B cell (primary cell): ENCODE measurements at regions not wholly inside any gene's neighbourhood (a gene's known extent, or its start where the extent isn't known, plus 50 kb on each side); places are given as distances from the start of the nearest gene placed in this dataset.

Source experiments
- ATAC-seq: fragments of 200-7000 bp; cut with Tn5 transposase; one replicate; pipeline ENCODE4 v1.10.0; 2021; ENCODE audit warnings: low read depth, mild to moderate bottlenecking, moderate number of reproducible peaks, moderate library complexity
- CTCF ChIA-PET: fragments of 350-600 bp; sonication (Branson Sonifier 250); formaldehyde crosslinking; loops from one replicate; lab custom pipeline; 2021; ENCODE audit warnings: antibody characterized with exemption, inconsistent platforms; lab: Charles Lee
- POLR2A ChIA-PET: fragments of 350-600 bp; sonication (Branson Sonifier 250); formaldehyde crosslinking; loops from one replicate; lab custom pipeline; 2021; ENCODE audit warnings: antibody characterized with exemption; lab: Charles Lee
- DNase-seq: peaks from one replicate; pipeline ENCODE4 v3.0.0; 2013
- H2AFZ ChIP-seq: 2 replicates; pipeline ENCODE4 v1.6.1; 2012; ENCODE audit warnings: mild to moderate bottlenecking, low read depth, low read length; ENCODE audit not compliant: insufficient read depth, poor library complexity, severe bottlenecking
- H3K27ac ChIP-seq, 2 donors: 1 replicate in 1 of 2; 2 replicates in 1 of 2; pipeline ENCODE4 v1.5.1; 2012 to 2013; ENCODE audit warnings: low read length in 2 of 2, mild to moderate bottlenecking in 2 of 2, moderate library complexity in 1 of 2
- H3K27me3 ChIP-seq, 4 experiments: fragments of 200-600 bp in 1 of 4; sonication (generic) in 1 of 4; replicated peaks in 1 of 4; 1 replicate in 2 of 4; 2 replicates in 2 of 4; pipeline versions ENCODE4 v1.6.1 to v1.7.0; 2013 to 2016; ENCODE audit warnings: low read length in 3 of 4, mild to moderate bottlenecking in 2 of 4, mixed read lengths in 1 of 4, moderate library complexity in 1 of 4; ENCODE audit not compliant: insufficient read depth in 4 of 4, control insufficient read depth in 3 of 4; ENCODE audit errors: control extremely low read depth in 1 of 4
- H3K36me3 ChIP-seq, 2 experiments: replicated peaks in 1 of 2; 1 replicate in 1 of 2; 2 replicates in 1 of 2; pipeline versions ENCODE4 v1.6.1 to v1.7.1; 2013; ENCODE audit warnings: low read length in 1 of 2; ENCODE audit not compliant: insufficient read depth in 2 of 2, control insufficient read depth in 1 of 2; ENCODE audit errors: control extremely low read depth in 1 of 2, extremely low read depth in 1 of 2
- H3K4me1 ChIP-seq, 2 donors: fragments of 200-600 bp in 1 of 2; sonication (generic) in 1 of 2; 1 replicate in 1 of 2; 2 replicates in 1 of 2; pipeline versions ENCODE4 v1.5.1 to v1.6.1; 2013 to 2017; ENCODE audit warnings: low read length in 2 of 2; ENCODE audit not compliant: control insufficient read depth in 2 of 2, insufficient read depth in 2 of 2
- H3K4me2 ChIP-seq: replicated peaks from 2 replicates; pipeline ENCODE3; 2012; ENCODE audit warnings: mild to moderate bottlenecking, low read depth, low read length; ENCODE audit not compliant: poor library complexity, severe bottlenecking
- H3K4me3 ChIP-seq, 5 experiments: fragments of 200-600 bp in 1 of 5; sonication (generic) in 1 of 5; 1 replicate in 3 of 5; 2 replicates in 2 of 5; pipeline versions ENCODE4 v1.5.1 to v1.7.0; 2011 to 2016; ENCODE audit warnings: low read length in 4 of 5, mild to moderate bottlenecking in 4 of 5, low read depth in 2 of 5, control low read depth in 1 of 5, moderate library complexity in 1 of 5; ENCODE audit not compliant: insufficient read depth in 1 of 5; ENCODE audit errors: control extremely low read depth in 1 of 5, extremely low read depth in 1 of 5
- H3K79me2 ChIP-seq: fragments of 200-600 bp; sonication (generic); one replicate; pipeline ENCODE4 v1.6.0; 2016; ENCODE audit warnings: low read length; ENCODE audit not compliant: control insufficient read depth, insufficient read depth
- H3K9ac ChIP-seq: fragments of 200-600 bp; sonication (generic); 2 replicates; pipeline ENCODE4 v1.6.1; 2017; ENCODE audit warnings: mild to moderate bottlenecking, low read length, moderate library complexity
- H3K9me3 ChIP-seq, 3 donors: one replicate each; pipeline versions ENCODE4 v1.6.1 to v1.7.1; 2013; ENCODE audit warnings: low read length in 2 of 3; ENCODE audit not compliant: control insufficient read depth in 2 of 3, insufficient read depth in 1 of 3; ENCODE audit errors: control extremely low read depth in 1 of 3
- H4K20me1 ChIP-seq: 2 replicates; pipeline ENCODE4 v1.6.0; 2012; ENCODE audit warnings: mild to moderate bottlenecking, low read length; ENCODE audit not compliant: insufficient read depth, control insufficient read depth, poor library complexity, severe bottlenecking
- H3K27ac Mint-ChIP-seq: one replicate; pipeline ENCODE4 v1.8.0; 2021; ENCODE audit warnings: mixed read lengths
- H3K27me3 Mint-ChIP-seq: one replicate; pipeline ENCODE4 v1.8.0; 2021; ENCODE audit warnings: mixed read lengths
- H3K4me1 Mint-ChIP-seq: one replicate; pipeline ENCODE4 v1.8.0; 2021; ENCODE audit warnings: mixed read lengths
- H3K4me3 Mint-ChIP-seq: one replicate; pipeline ENCODE4 v1.8.0; 2021; ENCODE audit warnings: mixed read lengths
- H3K9me3 Mint-ChIP-seq: one replicate; pipeline ENCODE4 v1.8.0; 2022; ENCODE audit warnings: mixed read lengths; ENCODE audit not compliant: insufficient read depth
- CTCF ChIP-seq: fragments of 200-600 bp; IDR thresholded peaks from one replicate; pipeline ENCODE4 v1.8.0; 2022; ENCODE audit warnings: antibody characterized with exemption, mild to moderate bottlenecking
- EZH2 ChIP-seq: IDR thresholded peaks from 2 replicates; pipeline ENCODE4 v1.6.1; 2012; ENCODE audit warnings: borderline replicate concordance, low read depth, mild to moderate bottlenecking, moderate library complexity, low read length; ENCODE audit not compliant: insufficient read depth, poor library complexity, severe bottlenecking
- WGBS: methylation state at CpG from one replicate; pipeline ENCODE4 v1.1.5; 2013; ENCODE audit warnings: missing lambda C conversion rate; ENCODE audit not compliant: insufficient coverage; 5-methylcytosine and 5-hydroxymethylcytosine counted together
- intact Hi-C: fragments of 100-400 bp; cut with micrococcal nuclease; formaldehyde crosslinking; loops from one replicate; pipeline ENCODE4 v1.10.0; 2022

DNA sequence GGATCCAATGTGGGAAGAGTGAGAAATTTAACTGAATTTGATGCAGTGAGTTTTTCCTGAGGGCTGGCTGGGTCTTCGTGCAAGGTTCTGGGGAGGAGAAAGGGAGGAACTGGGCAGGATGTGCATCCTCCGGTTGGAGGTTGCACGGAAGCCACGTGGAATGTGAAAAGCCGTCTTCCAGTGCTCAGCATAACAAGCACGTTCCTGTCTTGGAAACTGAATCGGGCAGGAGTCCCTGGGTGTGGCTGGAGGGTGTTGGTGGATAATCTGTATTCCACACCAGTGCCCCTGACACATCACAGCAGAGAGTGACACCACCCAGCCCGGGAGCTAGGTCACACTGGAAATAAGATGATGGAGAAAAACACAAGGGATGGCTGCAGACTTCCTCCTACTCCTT lies 154.3 kb downstream of the C5orf15 start:
- Histone ChIP-seq H3K27ac (no peak overlapping the region), H3K36me3 (no peaks in the 10 kb centered on the region), H3K4me3 (no peak overlapping the region), H3K9me3 (no peaks in the 10 kb centered on the region), H2AFZ (no peak overlapping the region), H3K27me3 (peaks cover 0 to 3% (median under 1%) of the 10 kb centered on the region in 4 experiments), H3K9ac (no peak overlapping the region), H3K4me2 (no peak overlapping the region), H4K20me1 (no peaks in the 10 kb centered on the region), H3K79me2 (no peaks in the 10 kb centered on the region), H3K4me1 (no peaks in the 10 kb centered on the region)
- ChIA-PET POLR2A (no interaction called here), CTCF (no interaction called here)
- 38% methylated on average over 5 of the region's 8 CpGs for WGBS
- ATAC-seq: no peak
- peaks cover 19% of the 10 kb centered on the region for H3K27me3 Mint-ChIP-seq
- no peak for DNase-seq
- no peaks in the 10 kb centered on the region for H3K4me1 Mint-ChIP-seq
- no peak overlapping the region for H3K27ac Mint-ChIP-seq
- no peak overlapping the region for H3K4me3 Mint-ChIP-seq
- intact Hi-C loops: no loop called here
- TF ChIP-seq EZH2 (no peak), CTCF (no peak)
- no peaks in the 10 kb centered on the region for H3K9me3 Mint-ChIP-seq

DNA sequence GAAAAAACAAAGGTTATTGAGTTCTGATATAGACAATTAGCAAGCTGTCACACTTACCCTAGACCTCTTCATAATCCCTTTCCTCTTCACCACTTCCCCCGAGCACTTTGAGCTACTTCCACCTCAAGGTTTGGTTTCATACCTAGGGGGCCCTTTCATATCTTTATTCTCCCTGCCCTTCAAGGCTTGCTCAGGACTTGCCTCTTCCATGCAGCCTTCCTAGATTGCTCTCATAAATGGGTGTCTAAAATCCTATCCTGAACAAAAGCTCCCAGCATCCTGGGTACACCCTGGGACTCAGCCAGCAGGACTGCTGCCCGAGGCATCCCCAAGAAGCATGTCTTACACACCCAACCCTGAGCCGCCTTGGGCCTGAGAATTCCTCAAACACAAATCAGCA lies 157.3 kb downstream of the C5orf15 start:
- no peaks in the 10 kb centered on the region for H3K79me2 ChIP-seq
- no peak overlapping the region for H3K27ac ChIP-seq
- 86% methylated on average over 3 of the region's 3 CpGs for WGBS
- CTCF ChIA-PET: interaction anchor here (1.2 to 1.4 kb wide), 2 partner anchors 229 to 258 kb away, joined by 3 read pairs; no protein-coding TSS in a partner anchor
- no peaks in the 10 kb centered on the region for H3K4me1 Mint-ChIP-seq
- no peak overlapping the region for H3K9ac ChIP-seq
- intact Hi-C loops: no loop called here
- peaks cover 0 to 3% (median 0%) of the 10 kb centered on the region in 4 experiments for H3K27me3 ChIP-seq
- H3K9me3 Mint-ChIP-seq: no peaks in the 10 kb centered on the region
- POLR2A ChIA-PET: no interaction called here
- H3K4me3 Mint-ChIP-seq: no peak overlapping the region
- H4K20me1 ChIP-seq: no peaks in the 10 kb centered on the region
- no peak overlapping the region for H3K4me3 ChIP-seq
- TF ChIP-seq EZH2: no peak
- TF ChIP-seq CTCF: no peak
- H3K4me1 ChIP-seq: no peaks in the 10 kb centered on the region
- no peaks in the 10 kb centered on the region for H3K36me3 ChIP-seq
- ATAC-seq: no peak
- no peak for DNase-seq
- no peaks in the 10 kb centered on the region for H3K9me3 ChIP-seq
- H2AFZ ChIP-seq: no peak overlapping the region
- H3K27ac Mint-ChIP-seq: no peak overlapping the region
- H3K27me3 Mint-ChIP-seq: peaks cover 10% of the 10 kb centered on the region
- H3K4me2 ChIP-seq: no peak overlapping the region
